Caco-2 (cell line): ENCODE measurements at regions not wholly inside any gene's neighbourhood (a gene's known extent, or its start where the extent isn't known, plus 50 kb on each side); places are given as distances from the start of the nearest gene placed in this dataset.
"Not testable (repeated sequence)": the region's sequence is repeated elsewhere in the genome, so short reads cannot be mapped to it uniquely, and the experiment has no call there.

Experiments used
- BruUV-seq: library from RNA; stranded (reverse); fragments of 400-500 nt; replicated peaks from 2 replicates; lab custom pipeline; 2021; lab: Mats Ljungman, UMichigan
- CTCF ChIA-PET: fragments of 300-600 bp; sonication (Branson Sonifier 250); formaldehyde crosslinking; loops from one replicate; lab custom pipeline; 2022; ENCODE audit warnings: antibody characterized with exemption; lab: Charles Lee
- POLR2A ChIA-PET: fragments of 300-600 bp; sonication (Branson Sonifier 250); formaldehyde crosslinking; loops from one replicate; lab custom pipeline; 2022; ENCODE audit warnings: antibody characterized with exemption; lab: Charles Lee
- DNase-seq, 2 experiments: peaks; one replicate each; pipeline versions ENCODE4 v3.0.0 to v3.0.0-alpha.2; 2020 to 2022
- H3K27me3 ChIP-seq: replicated peaks from 2 replicates; pipeline ENCODE4 v1.6.0; 2011; ENCODE audit warnings: low read length; ENCODE audit not compliant: control insufficient read depth, insufficient read depth
- H3K36me3 ChIP-seq: 2 replicates; pipeline ENCODE4 v1.5.1; 2011; ENCODE audit warnings: low read length; ENCODE audit not compliant: control insufficient read depth, insufficient read depth
- H3K4me1 ChIP-seq: fragments of 250-450 bp; sonication (Bioruptor Pico); 2 replicates; pipeline ENCODE4 v1.5.1; 2020; ENCODE audit warnings: mild to moderate bottlenecking
- H3K4me3 ChIP-seq: 2 replicates; pipeline ENCODE4 v1.5.1; 2011; ENCODE audit warnings: low read depth, mild to moderate bottlenecking, control low read depth, low read length
- H3K9me3 ChIP-seq: fragments of 250-450 bp; sonication (Bioruptor Pico); 2 replicates; pipeline ENCODE4 v1.5.1; 2020; ENCODE audit warnings: mild to moderate bottlenecking, moderate library complexity
- H3K27ac Mint-ChIP-seq: one replicate; pipeline ENCODE4 v1.8.0; 2022; ENCODE audit warnings: mixed read lengths; ENCODE audit not compliant: unreplicated experiment
- H3K27me3 Mint-ChIP-seq: one replicate; pipeline ENCODE4 v1.8.0; 2022; ENCODE audit warnings: mixed read lengths; ENCODE audit not compliant: insufficient read depth, unreplicated experiment
- H3K36me3 Mint-ChIP-seq: one replicate; pipeline ENCODE4 v1.8.0; 2022; ENCODE audit warnings: mild to moderate bottlenecking, mixed read lengths; ENCODE audit not compliant: insufficient read depth, unreplicated experiment
- H3K4me1 Mint-ChIP-seq: one replicate; pipeline ENCODE4 v1.8.0; 2022; ENCODE audit warnings: low read depth, mixed read lengths; ENCODE audit not compliant: unreplicated experiment
- H3K4me3 Mint-ChIP-seq: one replicate; pipeline ENCODE4 v1.8.0; 2022; ENCODE audit warnings: mild to moderate bottlenecking, moderate library complexity, mixed read lengths; ENCODE audit not compliant: unreplicated experiment
- H3K9me3 Mint-ChIP-seq: one replicate; pipeline ENCODE4 v1.8.0; 2022; ENCODE audit warnings: mixed read lengths; ENCODE audit not compliant: unreplicated experiment
- intact Hi-C: fragments of 100-400 bp; cut with micrococcal nuclease; formaldehyde crosslinking; loops from one replicate; pipeline ENCODE4 v1.10.0; 2022; ENCODE audit not compliant: unreplicated experiment
- TF ChIP-seq, protein P1 (sequence below), 2 experiments: fragments of 200-600 bp in 1 of 2; IDR thresholded peaks; 1 replicate in 1 of 2; 2 replicates in 1 of 2; pipeline versions ENCODE4 v1.5.1 to v1.8.0; 2011 to 2022; ENCODE audit warnings: antibody characterized with exemption in 1 of 2, control low read depth in 1 of 2, inconsistent platforms in 1 of 2, low read depth in 1 of 2, low read length in 1 of 2, mild to moderate bottlenecking in 1 of 2, moderate library complexity in 1 of 2; ENCODE audit not compliant: insufficient read depth in 1 of 2, severe bottlenecking in 1 of 2, unreplicated experiment in 1 of 2

DNA sequence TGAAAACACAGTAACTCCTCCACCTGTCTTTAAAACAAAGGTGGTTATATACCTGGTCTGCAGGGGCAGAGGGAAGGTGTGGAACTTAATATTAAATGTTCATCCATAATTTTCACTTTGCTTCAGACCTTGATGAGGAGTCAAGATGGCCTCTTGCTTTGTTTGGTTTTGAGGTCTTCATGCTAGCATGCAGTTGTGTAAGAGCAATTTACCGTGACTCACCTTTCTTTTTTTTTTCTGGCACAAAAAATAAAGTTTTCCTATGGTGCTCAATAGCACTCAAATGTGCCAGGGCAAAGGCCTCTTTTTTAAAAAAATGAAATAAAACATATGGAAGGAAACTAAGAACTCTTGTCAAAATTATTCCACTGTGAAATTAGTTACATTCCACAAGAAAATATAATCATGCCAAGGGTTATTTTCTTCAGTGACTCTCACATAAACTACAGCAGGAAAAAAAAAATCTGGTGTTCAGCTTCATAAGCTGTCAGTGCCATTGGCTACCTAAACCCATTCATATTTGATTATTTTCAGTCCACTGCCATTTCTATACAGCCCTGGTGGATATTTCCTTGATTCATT is 128.2 kb downstream of the SLC7A11 start:
- Mint-ChIP-seq H3K4me3 (no peak overlapping the region), H3K9me3 (no peaks in the 10 kb centered on the region), H3K4me1 (peaks cover 17% of the 10 kb centered on the region), H3K27ac (no peak overlapping the region), H3K36me3 (no peaks in the 10 kb centered on the region), H3K27me3 (no peaks in the 10 kb centered on the region)
- no peaks in the 10 kb centered on the region for H3K36me3 ChIP-seq
- ChIA-PET CTCF (no interaction called here), POLR2A (no interaction called here)
- DNase-seq, result no peak
- no peaks in the 10 kb centered on the region for H3K27me3 ChIP-seq
- H3K4me3 ChIP-seq, result no peak overlapping the region
- 0 out of 2 replicates have a peak, but pooled peaks cover 4% of the 10 kb centered on the region for H3K9me3 ChIP-seq
- peaks cover 19% of the 10 kb centered on the region for H3K4me1 ChIP-seq
- intact Hi-C loops, result no loop called here
- TF ChIP-seq, protein P1, sequence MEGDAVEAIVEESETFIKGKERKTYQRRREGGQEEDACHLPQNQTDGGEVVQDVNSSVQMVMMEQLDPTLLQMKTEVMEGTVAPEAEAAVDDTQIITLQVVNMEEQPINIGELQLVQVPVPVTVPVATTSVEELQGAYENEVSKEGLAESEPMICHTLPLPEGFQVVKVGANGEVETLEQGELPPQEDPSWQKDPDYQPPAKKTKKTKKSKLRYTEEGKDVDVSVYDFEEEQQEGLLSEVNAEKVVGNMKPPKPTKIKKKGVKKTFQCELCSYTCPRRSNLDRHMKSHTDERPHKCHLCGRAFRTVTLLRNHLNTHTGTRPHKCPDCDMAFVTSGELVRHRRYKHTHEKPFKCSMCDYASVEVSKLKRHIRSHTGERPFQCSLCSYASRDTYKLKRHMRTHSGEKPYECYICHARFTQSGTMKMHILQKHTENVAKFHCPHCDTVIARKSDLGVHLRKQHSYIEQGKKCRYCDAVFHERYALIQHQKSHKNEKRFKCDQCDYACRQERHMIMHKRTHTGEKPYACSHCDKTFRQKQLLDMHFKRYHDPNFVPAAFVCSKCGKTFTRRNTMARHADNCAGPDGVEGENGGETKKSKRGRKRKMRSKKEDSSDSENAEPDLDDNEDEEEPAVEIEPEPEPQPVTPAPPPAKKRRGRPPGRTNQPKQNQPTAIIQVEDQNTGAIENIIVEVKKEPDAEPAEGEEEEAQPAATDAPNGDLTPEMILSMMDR (IDR thresholded peaks at IDR 0.05; ENCODE audit: insufficient read depth in 1 of 2, low read depth in 1 of 2, low read length in 1 of 2, severe bottlenecking in 1 of 2, unreplicated experiment in 1 of 2), result no peak
- no TSS peak for BruUV-seq

DNA sequence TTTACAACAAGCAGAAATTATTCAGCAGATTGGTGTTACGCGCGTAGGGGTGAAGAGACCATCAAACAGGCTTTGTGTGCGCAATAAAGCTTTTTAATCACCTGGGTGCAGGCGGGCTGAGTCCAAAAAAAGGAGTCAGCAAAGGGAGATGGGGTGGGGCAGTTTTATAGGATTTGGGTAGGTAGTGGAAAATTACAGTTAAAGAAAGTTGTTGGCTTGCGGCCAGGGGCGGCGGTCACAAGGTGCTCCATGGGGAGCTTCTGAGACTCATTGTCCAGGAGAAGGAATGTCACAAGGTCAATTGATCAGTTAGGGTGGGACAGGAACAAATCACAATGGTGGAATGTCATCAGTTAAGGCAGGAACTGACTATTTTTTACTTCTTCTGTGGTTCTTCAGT is 129.3 kb downstream of the SLC7A11 start:
- H3K4me3 ChIP-seq, CTCF ChIA-PET, H3K36me3 Mint-ChIP-seq, H3K27me3 ChIP-seq, H3K9me3 ChIP-seq, H3K36me3 ChIP-seq, H3K27me3 Mint-ChIP-seq, H3K9me3 Mint-ChIP-seq, POLR2A ChIA-PET, intact Hi-C loops, BruUV-seq, H3K4me3 Mint-ChIP-seq: not testable (repeated sequence)
- Mint-ChIP-seq H3K4me1 (peaks cover 17% of the 10 kb centered on the region), H3K27ac (peak overlapping the region; percentile 32)
- peaks cover 19% of the 10 kb centered on the region for H3K4me1 ChIP-seq
- DNase-seq, result peak; percentile 15 to 38

DNA sequence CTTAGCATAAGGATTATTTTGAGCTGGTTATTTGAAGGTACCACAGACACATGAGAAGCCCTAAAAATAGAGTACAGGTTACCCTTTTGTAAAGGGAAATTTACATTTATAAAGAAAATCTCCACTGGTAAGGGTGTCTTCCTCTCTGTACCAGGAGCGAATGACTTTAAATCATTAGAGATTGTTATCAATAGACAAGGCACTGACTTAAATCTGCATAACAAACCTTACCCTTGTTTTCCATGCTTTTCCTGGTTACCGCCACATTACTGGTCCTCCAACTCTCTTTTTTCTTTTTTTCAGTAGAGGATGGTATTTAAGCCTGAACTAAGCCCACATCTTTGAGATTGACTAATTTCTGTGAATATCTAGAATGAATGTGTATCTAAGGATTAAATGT is 129.8 kb downstream of the SLC7A11 start:
- Mint-ChIP-seq H3K27ac (peak overlapping the region; percentile 32), H3K27me3 (no peaks in the 10 kb centered on the region), H3K36me3 (no peaks in the 10 kb centered on the region), H3K4me3 (no peak overlapping the region), H3K9me3 (peaks cover 11% of the 10 kb centered on the region), H3K4me1 (peaks cover 17% of the 10 kb centered on the region)
- CTCF ChIA-PET, result no interaction called here
- TF ChIP-seq, protein P1 (IDR thresholded peaks at IDR 0.05; ENCODE audit: insufficient read depth in 1 of 2, low read depth in 1 of 2, low read length in 1 of 2, severe bottlenecking in 1 of 2, unreplicated experiment in 1 of 2), result no peak
- intact Hi-C loops, result no loop called here
- Histone ChIP-seq H3K36me3 (no peaks in the 10 kb centered on the region), H3K4me3 (no peak overlapping the region), H3K9me3 (0 out of 2 replicates have a peak, but pooled peaks cover 4% of the 10 kb centered on the region), H3K4me1 (peaks cover 19% of the 10 kb centered on the region), H3K27me3 (no peaks in the 10 kb centered on the region)
- DNase-seq, result no peak
- no TSS peak for BruUV-seq
- POLR2A ChIA-PET, result no interaction called here
